ENCODE measurements at regions not wholly inside any gene's neighbourhood (a gene's known extent, or its start where the extent isn't known, plus 50 kb on each side); places are given as distances from the start of the nearest gene placed in this dataset.

- no peak for DNase-seq
Observed at GRCh38 chr11:38246451-38246850, 1648.4 kb upstream of the RAG2 start.

GRCh38 chr11:38226684-38227083 lies 1628.6 kb upstream of the RAG2 start:
- DNase-seq, result no peak

GRCh38 chr11:38221295-38221694 lies 1623.3 kb upstream of the RAG2 start:
- no peak for DNase-seq

GRCh38 chr11:38219636-38220035 lies 1621.6 kb upstream of the RAG2 start:
- no peak for DNase-seq

- DNase-seq, result no peak
Observed at GRCh38 chr11:38208951-38209350, 1610.9 kb upstream of the RAG2 start.

GRCh38 chr11:38206663-38207062 lies 1608.6 kb upstream of the RAG2 start:
- no peak for DNase-seq

- no peak for DNase-seq
Observed at GRCh38 chr11:38191101-38191500, 1593.1 kb upstream of the RAG2 start.

- DNase-seq, result no peak
Observed at GRCh38 chr11:38182126-38182866, 1584.3 kb upstream of the RAG2 start.

GRCh38 chr11:38176686-38177322 lies 1578.8 kb upstream of the RAG2 start:
- DNase-seq, result no peak

- DNase-seq, result no peak
Observed at GRCh38 chr11:38173676-38174075, 1575.6 kb upstream of the RAG2 start.

- no peak for DNase-seq
Observed at GRCh38 chr11:38169286-38169685, 1571.2 kb upstream of the RAG2 start.

GRCh38 chr11:38163526-38163925 lies 1565.5 kb upstream of the RAG2 start:
- DNase-seq, result no peak

GRCh38 chr11:38160433-38160832 lies 1562.4 kb upstream of the RAG2 start:
- DNase-seq, result no peak

GRCh38 chr11:38159038-38159437 lies 1561.0 kb upstream of the RAG2 start:
- DNase-seq, result no peak

GRCh38 chr11:38156495-38157146 lies 1558.6 kb upstream of the RAG2 start:
- no peak for DNase-seq

GRCh38 chr11:38155856-38156255 lies 1557.8 kb upstream of the RAG2 start:
- DNase-seq, result no peak

GRCh38 chr11:38153985-38154384 lies 1555.9 kb upstream of the RAG2 start:
- DNase-seq, result no peak

- no peak for DNase-seq
Observed at GRCh38 chr11:38143852-38144251, 1545.8 kb upstream of the RAG2 start.

- DNase-seq, result no peak
Observed at GRCh38 chr11:38138972-38139371, 1540.9 kb upstream of the RAG2 start.

- no peak for DNase-seq
Observed at GRCh38 chr11:38136887-38137286, 1538.9 kb upstream of the RAG2 start.

- DNase-seq, result no peak
Observed at GRCh38 chr11:38131535-38131934, 1533.5 kb upstream of the RAG2 start.

- no peak for DNase-seq
Observed at GRCh38 chr11:38130976-38131375, 1532.9 kb upstream of the RAG2 start.

- DNase-seq, result no peak
Observed at GRCh38 chr11:38130514-38130913, 1532.5 kb upstream of the RAG2 start.

GRCh38 chr11:38123673-38124072 lies 1525.6 kb upstream of the RAG2 start:
- DNase-seq, result no peak
